ENCODE measurements at regions not wholly inside any gene's neighbourhood (a gene's known extent, or its start where the extent isn't known, plus 50 kb on each side); places are given as distances from the start of the nearest gene placed in this dataset.

DNA sequence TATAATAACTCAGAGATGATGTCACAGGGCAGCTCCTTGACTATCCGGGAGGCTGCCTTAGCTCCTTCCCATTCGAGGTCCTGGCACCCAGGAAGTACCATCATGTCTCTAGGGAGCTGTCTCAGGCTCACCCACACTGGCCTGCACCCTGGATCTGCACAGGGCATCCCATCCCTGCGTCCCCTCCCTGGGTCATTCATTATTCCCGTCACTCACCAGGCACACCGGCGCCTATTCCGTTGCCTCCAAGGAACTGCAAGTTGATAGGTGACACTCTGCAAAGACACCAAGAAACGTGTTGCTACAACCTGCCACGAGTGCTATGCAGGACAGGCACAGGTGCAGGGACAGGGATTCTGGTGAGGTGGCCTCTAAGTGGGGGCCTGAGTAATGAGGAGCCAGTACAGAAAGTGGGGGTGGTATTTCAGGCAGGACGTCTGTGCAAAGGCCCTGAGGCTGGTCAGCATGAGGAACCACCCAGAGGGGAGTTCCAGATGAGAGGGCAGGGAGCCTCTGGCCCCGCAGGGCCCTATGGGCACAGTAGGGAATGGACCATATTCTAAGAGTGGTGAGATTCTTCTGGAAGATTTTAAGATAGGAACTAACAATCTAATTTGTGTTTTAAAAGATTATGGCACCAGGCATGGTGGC lies 71.6 kb upstream of the SHANK2 start:
- no peak for TF ChIP-seq CTCF (IDR thresholded peaks at IDR 0.05)
- TF ChIP-seq POLR2A (IDR thresholded peaks at IDR 0.05) = no peak
